Endothelial cell of umbilical vein (primary cell): ENCODE measurements at regions not wholly inside any gene's neighbourhood (a gene's known extent, or its start where the extent isn't known, plus 50 kb on each side); places are given as distances from the start of the nearest gene placed in this dataset.

Experiments used
- BruUV-seq: library from RNA; stranded (reverse); fragments of 400-500 nt; replicated peaks from 2 replicates; lab custom pipeline; 2021; lab: Mats Ljungman, UMichigan
- CTCF ChIA-PET: fragments of 300-600, 350-600 bp; sonication (Branson Sonifier 250); formaldehyde crosslinking; loops from one replicate; lab custom pipeline; 2021; ENCODE audit warnings: antibody characterized with exemption, inconsistent platforms; lab: Charles Lee
- POLR2A ChIA-PET: fragments of 300-600, 350-600 bp; sonication (Branson Sonifier 250); formaldehyde crosslinking; loops from one replicate; lab custom pipeline; 2021; ENCODE audit warnings: antibody characterized with exemption, inconsistent platforms; lab: Charles Lee
- DNase-seq: peaks from one replicate; pipeline ENCODE4 v3.0.0-alpha.2; 2011; ENCODE audit warnings: low read depth, low spot score
- FAIRE-seq: peaks from 2 replicates; lab custom pipeline; 2011; peaks lifted over from hg19 to GRCh38; lab: Jason Lieb, UNC
- H2AFZ ChIP-seq: 2 replicates; pipeline ENCODE4 v1.6.0; 2012; ENCODE audit warnings: low read depth, low read length, control low read depth, inconsistent platforms
- H3K27ac ChIP-seq: 2 replicates; pipeline ENCODE4 v1.5.1; 2011; ENCODE audit warnings: low read depth, mild to moderate bottlenecking, control low read depth, low read length, moderate library complexity; ENCODE audit not compliant: insufficient read depth
- H3K27me3 ChIP-seq, 2 experiments: 2 replicates each; pipeline versions ENCODE4 v1.6.0 to v1.6.1; 2011; ENCODE audit warnings: low read length in 2 of 2, mixed read lengths in 1 of 2; ENCODE audit not compliant: control insufficient read depth in 2 of 2, insufficient read depth in 2 of 2
- H3K36me3 ChIP-seq, 2 experiments: 2 replicates in 1 of 2; 3 replicates in 1 of 2; pipeline ENCODE4 v1.5.1; 2011; ENCODE audit warnings: low read length in 2 of 2, mild to moderate bottlenecking in 1 of 2, moderate library complexity in 1 of 2; ENCODE audit not compliant: control insufficient read depth in 2 of 2, insufficient read depth in 2 of 2; ENCODE audit errors: extremely low read depth in 1 of 2
- H3K4me1 ChIP-seq: 3 replicates; pipeline ENCODE4 v1.5.1; 2011; ENCODE audit warnings: mild to moderate bottlenecking, low read length; ENCODE audit not compliant: control insufficient read depth, insufficient read depth; ENCODE audit errors: extremely low read depth
- H3K4me2 ChIP-seq: 2 replicates; pipeline ENCODE4 v1.6.1; 2011; ENCODE audit warnings: low read length, control low read depth, mixed read lengths; ENCODE audit not compliant: insufficient read depth
- H3K4me3 ChIP-seq, 3 experiments: fragments of 200-600 bp in 1 of 3; sonication (generic), shearing (Covaris generic) in 1 of 3; replicated peaks in 1 of 3; 2 replicates each; pipeline ENCODE4 v1.5.1; 2011 to 2016; ENCODE audit warnings: control low read depth in 3 of 3, low read length in 3 of 3, mild to moderate bottlenecking in 2 of 3, inconsistent platforms in 1 of 3, low read depth in 1 of 3, moderate library complexity in 1 of 3; ENCODE audit not compliant: insufficient read depth in 1 of 3
- H3K79me2 ChIP-seq: 2 replicates; pipeline ENCODE4 v1.6.0; 2012; ENCODE audit warnings: low read length, inconsistent platforms; ENCODE audit not compliant: control insufficient read depth, insufficient read depth
- H3K9ac ChIP-seq: replicated peaks from 2 replicates; pipeline ENCODE3; 2011; ENCODE audit warnings: low read length, control low read depth; ENCODE audit not compliant: insufficient read depth; ENCODE audit errors: extremely low read depth
- H3K9me1 ChIP-seq: replicated peaks from 3 replicates; pipeline ENCODE4 v1.6.0; 2011; ENCODE audit warnings: mild to moderate bottlenecking, low read length; ENCODE audit not compliant: control insufficient read depth, insufficient read depth; ENCODE audit errors: extremely low read depth
- H3K9me3 ChIP-seq: replicated peaks from 2 replicates; pipeline ENCODE4 v1.5.1; 2012; ENCODE audit warnings: low read length, inconsistent platforms; ENCODE audit not compliant: control insufficient read depth, insufficient read depth
- H4K20me1 ChIP-seq: replicated peaks from 2 replicates; pipeline ENCODE3; 2011; ENCODE audit warnings: mild to moderate bottlenecking, low read length; ENCODE audit not compliant: control insufficient read depth, insufficient read depth; ENCODE audit errors: extremely low read depth
- EZH2 ChIP-seq: IDR thresholded peaks from 2 replicates; pipeline ENCODE4 v1.6.1; 2012; ENCODE audit warnings: borderline replicate concordance, low read depth, mild to moderate bottlenecking, moderate library complexity, low read length, inconsistent platforms; ENCODE audit not compliant: severe bottlenecking
- FOS ChIP-seq: IDR thresholded peaks from 2 replicates; pipeline ENCODE4 v1.6.1; 2011; ENCODE audit warnings: mild to moderate bottlenecking, low read length, moderate library complexity, borderline replicate concordance; ENCODE audit not compliant: insufficient read depth
- GATA2 ChIP-seq: IDR thresholded peaks from 2 replicates; pipeline ENCODE4 v1.7.0; 2011; ENCODE audit warnings: low read depth, mild to moderate bottlenecking, moderate library complexity, mixed read lengths, low read length; ENCODE audit not compliant: insufficient read length, insufficient read depth
- JUN ChIP-seq: IDR thresholded peaks from 2 replicates; pipeline ENCODE4 v1.6.1; 2011; ENCODE audit warnings: borderline replicate concordance, low read depth; ENCODE audit not compliant: insufficient read length, insufficient read depth
- MAX ChIP-seq: IDR thresholded peaks from 2 replicates; pipeline ENCODE4 v1.6.1; 2011; ENCODE audit not compliant: insufficient read depth, insufficient read length
- MYC ChIP-seq: IDR thresholded peaks from one replicate; pipeline ENCODE4 v1.6.1; 2011; ENCODE audit warnings: mild to moderate bottlenecking, low read depth, low read length
- POLR2A ChIP-seq: IDR thresholded peaks from 2 replicates; pipeline ENCODE4 v1.6.1; 2012; ENCODE audit warnings: low read depth, mild to moderate bottlenecking, control low read depth, low read length
- POLR2AphosphoS5 ChIP-seq: IDR thresholded peaks from 2 replicates; pipeline ENCODE4 v1.6.1; 2012; ENCODE audit warnings: low read depth, mild to moderate bottlenecking, control low read depth, low read length, moderate library complexity; ENCODE audit not compliant: insufficient read depth
- dilution Hi-C: fragments of 300-500 bp; cut with MboI; formaldehyde crosslinking; loops from one replicate; pipeline ENCODE4 v1.15.0; 2019; ENCODE audit warnings: low sequenced_read_pairs; ENCODE audit not compliant: extremely low pct_ligation_motif_present
- intact Hi-C: fragments of 100-400 bp; cut with micrococcal nuclease; formaldehyde crosslinking; loops from one replicate; pipeline ENCODE4 v1.10.0; 2022
- TF ChIP-seq, protein P1 (sequence below), 2 donors: IDR thresholded peaks; 1 replicate in 1 of 2; 2 replicates in 1 of 2; pipeline ENCODE4 v1.5.1; 2011; ENCODE audit warnings: low read length in 2 of 2, mild to moderate bottlenecking in 2 of 2, moderate library complexity in 2 of 2, control low read depth in 1 of 2, inconsistent platforms in 1 of 2, low read depth in 1 of 2; ENCODE audit not compliant: insufficient read depth in 1 of 2; ENCODE audit errors: extremely low read depth in 1 of 2

GRCh38 chr7:49187543-49188268, 263.4 kb downstream of the CDC14C start:
- no peak overlapping the region for H3K4me3 ChIP-seq
- H4K20me1 ChIP-seq = no peaks in the 10 kb centered on the region
- no peak overlapping the region for H3K4me2 ChIP-seq
- DNase-seq = no peak
- no peak for FAIRE-seq
- TF ChIP-seq GATA2 = no peak
- no peak for TF ChIP-seq EZH2
- TF ChIP-seq FOS = no peak
- no peak for TF ChIP-seq MYC
- no peak for TF ChIP-seq JUN
- TF ChIP-seq, protein P1, sequence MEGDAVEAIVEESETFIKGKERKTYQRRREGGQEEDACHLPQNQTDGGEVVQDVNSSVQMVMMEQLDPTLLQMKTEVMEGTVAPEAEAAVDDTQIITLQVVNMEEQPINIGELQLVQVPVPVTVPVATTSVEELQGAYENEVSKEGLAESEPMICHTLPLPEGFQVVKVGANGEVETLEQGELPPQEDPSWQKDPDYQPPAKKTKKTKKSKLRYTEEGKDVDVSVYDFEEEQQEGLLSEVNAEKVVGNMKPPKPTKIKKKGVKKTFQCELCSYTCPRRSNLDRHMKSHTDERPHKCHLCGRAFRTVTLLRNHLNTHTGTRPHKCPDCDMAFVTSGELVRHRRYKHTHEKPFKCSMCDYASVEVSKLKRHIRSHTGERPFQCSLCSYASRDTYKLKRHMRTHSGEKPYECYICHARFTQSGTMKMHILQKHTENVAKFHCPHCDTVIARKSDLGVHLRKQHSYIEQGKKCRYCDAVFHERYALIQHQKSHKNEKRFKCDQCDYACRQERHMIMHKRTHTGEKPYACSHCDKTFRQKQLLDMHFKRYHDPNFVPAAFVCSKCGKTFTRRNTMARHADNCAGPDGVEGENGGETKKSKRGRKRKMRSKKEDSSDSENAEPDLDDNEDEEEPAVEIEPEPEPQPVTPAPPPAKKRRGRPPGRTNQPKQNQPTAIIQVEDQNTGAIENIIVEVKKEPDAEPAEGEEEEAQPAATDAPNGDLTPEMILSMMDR (IDR thresholded peaks at IDR 0.05; ENCODE audit: extremely low read depth in 1 of 2, insufficient read depth in 1 of 2, low read depth in 1 of 2, low read length in 2 of 2) = no peak
- no peak for TF ChIP-seq POLR2AphosphoS5
- TF ChIP-seq MAX = no peak
- no peak for TF ChIP-seq POLR2A
- no peak overlapping the region for H3K27ac ChIP-seq
- ChIA-PET POLR2A (no interaction called here), CTCF (no interaction called here)
- peaks cover 3% of the 10 kb centered on the region for H3K9me3 ChIP-seq
- H3K79me2 ChIP-seq = no peaks in the 10 kb centered on the region
- no peak overlapping the region for H3K9ac ChIP-seq
- BruUV-seq = no TSS peak
- H3K36me3 ChIP-seq = no peaks in the 10 kb centered on the region
- no peaks in the 10 kb centered on the region for H3K4me1 ChIP-seq
- dilution Hi-C loops (no loop called here), intact Hi-C loops (no loop called here)
- H3K9me1 ChIP-seq = no peaks in the 10 kb centered on the region
- no peaks in the 10 kb centered on the region for H3K27me3 ChIP-seq
- no peak overlapping the region for H2AFZ ChIP-seq
